Posterior vena cava (tissue), 2 donors: ENCODE measurements at regions not wholly inside any gene's neighbourhood (a gene's known extent, or its start where the extent isn't known, plus 50 kb on each side); places are given as distances from the start of the nearest gene placed in this dataset.
"Not testable (repeated sequence)": the region's sequence is repeated elsewhere in the genome, so short reads cannot be mapped to it uniquely, and the experiment has no call there.

ENCODE experiments used
- DNase-seq: peaks from one replicate; pipeline ENCODE4 v3.0.0-alpha.2; 2020; ENCODE audit warnings: low spot score
- intact Hi-C, 2 donors: fragments of 100-400 bp; cut with DNase I; formaldehyde crosslinking; loops; one replicate each; pipeline versions ENCODE4 v1.14.1 to v1.14.2; 2022 to 2023
- donor health status: DM: yes; HTN: yes; CAD: no.
- donor health status: DM: yes; HTN: yes; CAD: no.

DNA sequence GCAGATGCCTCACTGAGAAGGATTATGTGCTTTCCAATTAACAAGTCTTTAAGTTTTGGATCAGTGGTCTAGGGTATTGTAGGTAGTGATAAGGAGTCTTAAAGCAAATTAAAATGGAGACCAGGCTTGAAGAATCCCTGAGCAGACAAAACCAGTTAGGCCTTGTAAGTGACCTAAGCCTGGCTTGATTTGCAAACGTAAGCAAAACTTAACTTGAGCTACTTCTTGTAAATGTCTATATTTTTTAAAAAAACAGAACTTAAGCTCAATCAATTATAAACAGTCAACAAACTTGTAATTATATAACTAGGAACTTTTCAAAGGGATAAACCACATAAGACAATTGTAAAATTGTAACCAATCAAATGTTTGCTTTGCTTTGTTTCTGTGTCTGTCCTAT is 72.7 kb upstream of the NALF2 start:
- intact Hi-C loops, result no loop called here

DNA sequence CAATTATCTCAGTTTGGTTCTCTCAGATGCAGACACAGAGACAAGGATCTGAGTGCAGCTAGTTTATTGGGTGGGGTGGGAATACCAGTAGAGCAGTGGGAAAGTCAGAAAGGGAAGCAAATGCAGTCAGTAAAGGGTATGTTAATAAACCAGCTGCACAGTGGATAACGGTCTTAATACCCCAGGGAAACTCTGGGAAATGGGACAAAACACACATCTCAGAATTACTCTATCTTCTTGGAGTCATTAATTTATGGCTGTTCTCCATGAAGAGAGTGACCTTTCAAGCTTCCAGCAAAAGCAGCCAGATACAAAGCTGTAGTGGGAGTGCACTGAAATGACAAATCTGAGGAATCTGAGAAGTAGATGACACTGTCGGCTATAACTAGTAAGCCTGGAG is 73.3 kb upstream of the NALF2 start:
- intact Hi-C loops, result no loop called here
- DNase-seq, result no peak

More for the DNA sequence above, 72.7 kb upstream of the NALF2 start:
- no peak for DNase-seq

DNA sequence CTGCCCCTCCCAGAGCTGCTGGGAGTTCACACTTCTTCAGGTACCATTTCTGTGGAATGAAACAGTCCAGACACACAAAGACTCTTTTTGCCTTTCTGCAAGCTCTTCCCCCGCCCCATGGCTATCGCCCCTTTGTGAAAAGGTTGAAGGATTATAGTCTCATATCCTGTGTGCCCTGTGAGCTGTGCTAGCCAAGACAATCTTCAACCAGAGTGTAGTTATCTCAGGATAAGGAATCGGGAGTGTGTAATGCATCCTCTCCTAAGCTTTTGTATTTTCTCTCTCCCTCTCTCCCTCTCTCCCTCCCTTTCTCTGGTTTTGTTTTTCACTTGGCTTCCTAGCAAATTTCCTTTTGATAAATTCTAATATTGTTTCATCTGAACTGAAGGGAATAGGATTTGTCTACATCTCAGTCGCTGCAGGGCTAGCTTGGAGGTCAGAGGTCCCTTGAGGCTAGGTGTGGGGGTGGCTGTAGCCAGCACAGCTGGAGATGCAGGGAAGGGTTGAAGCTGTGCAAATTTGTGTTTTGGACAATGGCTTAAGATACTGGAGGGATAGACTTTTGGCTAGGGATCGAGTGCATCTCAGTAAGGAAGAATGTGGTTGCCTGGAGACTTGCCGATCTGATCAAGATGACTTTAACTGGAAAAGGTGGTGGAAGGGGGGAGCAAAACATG is 74.6 kb upstream of the NALF2 start:
- intact Hi-C loops, result no loop called here
- DNase-seq, result no peak

DNA sequence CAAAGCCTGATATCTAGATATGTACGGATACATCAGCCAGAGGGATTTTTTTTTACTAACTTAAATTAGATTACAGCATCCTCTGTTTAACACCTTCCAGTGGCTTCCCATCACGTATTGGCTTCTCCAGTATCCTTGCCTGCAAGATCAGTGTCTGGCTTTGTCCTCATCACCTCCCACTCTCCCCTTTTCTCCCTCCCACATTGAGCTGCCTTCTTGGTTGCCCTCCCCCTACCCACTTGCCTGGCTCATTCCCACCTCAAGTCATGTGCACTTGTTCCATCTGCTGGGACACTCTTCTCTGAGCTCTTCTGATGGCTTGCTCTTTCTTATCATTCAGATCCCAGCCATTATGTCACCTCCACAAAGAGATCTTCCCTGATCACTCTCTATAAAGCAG is 75.9 kb upstream of the NALF2 start:
- intact Hi-C loops, result no loop called here
- no peak for DNase-seq

DNA sequence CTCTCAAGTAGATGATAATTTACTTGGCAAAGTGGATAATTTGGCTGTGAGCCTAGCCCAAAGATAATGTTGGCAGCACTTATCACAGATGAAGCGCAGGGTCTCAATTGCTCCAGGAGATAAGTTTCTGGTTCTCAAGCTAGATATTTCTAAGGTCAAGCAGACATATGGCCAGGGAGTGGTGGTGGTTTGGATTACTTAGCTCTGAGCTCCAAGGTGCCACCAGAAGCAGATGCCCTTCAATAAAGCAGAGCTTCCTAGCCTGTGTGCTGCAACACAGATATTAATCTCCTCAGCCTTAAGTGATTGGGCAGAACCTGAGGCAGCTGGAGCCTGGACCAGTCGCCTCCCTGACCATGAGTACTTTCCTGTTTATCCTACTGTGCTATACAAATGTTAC is 79.2 kb upstream of the NALF2 start:
- no peak for DNase-seq
- intact Hi-C loops, result no loop called here

DNA sequence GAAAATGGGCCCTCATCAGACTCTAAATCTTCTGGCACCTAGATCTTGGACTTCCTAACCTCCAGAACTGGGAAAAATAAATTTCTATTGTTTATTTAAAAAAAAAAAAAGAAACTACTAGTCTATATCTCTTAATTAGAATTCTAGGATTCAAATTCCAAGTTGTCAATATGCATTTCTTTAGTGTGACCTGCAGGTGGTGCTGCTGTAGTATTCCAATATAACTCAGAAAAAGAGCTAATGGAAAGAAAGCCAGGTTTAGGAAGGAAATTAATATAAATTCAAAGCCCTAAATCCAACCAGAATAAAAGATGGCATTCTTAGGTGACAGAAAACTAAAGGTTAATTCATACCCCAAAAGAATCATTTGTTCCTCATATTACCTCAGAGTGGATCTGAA is 80.0 kb upstream of the NALF2 start:
- DNase-seq, result no peak
- intact Hi-C loops, result no loop called here

DNA sequence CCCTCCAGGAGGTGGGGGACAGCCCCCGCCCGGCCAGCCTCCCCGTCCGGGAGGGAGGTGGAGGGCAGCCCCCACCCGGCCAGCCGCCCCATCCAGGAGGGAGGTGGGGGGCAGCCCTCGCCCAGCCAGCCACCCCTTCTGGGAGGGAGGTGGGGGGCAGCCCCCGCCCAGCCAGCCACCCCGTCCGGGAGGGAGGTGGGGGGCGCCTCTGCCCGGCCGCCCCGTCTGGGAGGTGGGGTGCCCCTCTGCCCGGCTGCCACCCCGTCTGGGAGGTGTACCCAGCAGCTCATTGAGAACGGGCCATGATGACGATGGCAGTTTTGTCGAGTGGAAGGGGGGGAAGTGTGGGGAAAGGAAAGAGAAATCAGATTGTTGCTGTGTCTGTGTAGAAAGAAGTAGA is 81.9 kb upstream of the NALF2 start:
- DNase-seq, intact Hi-C loops: not testable (repeated sequence)

DNA sequence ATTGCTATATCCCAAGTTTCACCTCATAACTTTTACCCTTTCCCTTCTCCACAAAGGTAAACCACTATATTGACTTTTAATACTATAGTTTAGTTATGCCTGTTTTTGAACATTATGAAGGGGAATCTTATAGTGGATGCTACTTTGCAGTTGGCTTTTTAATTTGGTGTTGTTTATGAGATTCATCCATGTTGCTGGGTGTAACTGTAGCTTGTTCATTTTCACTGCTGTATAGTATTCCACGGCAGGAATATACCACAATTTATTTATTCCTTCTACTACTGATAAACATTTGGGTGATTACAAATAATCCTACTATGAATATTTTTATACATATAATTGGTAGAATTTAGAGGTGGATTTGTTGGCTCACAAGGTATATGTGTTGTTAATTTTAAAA is 88.4 kb upstream of the NALF2 start:
- intact Hi-C loops, result no loop called here
- DNase-seq, result no peak

DNA sequence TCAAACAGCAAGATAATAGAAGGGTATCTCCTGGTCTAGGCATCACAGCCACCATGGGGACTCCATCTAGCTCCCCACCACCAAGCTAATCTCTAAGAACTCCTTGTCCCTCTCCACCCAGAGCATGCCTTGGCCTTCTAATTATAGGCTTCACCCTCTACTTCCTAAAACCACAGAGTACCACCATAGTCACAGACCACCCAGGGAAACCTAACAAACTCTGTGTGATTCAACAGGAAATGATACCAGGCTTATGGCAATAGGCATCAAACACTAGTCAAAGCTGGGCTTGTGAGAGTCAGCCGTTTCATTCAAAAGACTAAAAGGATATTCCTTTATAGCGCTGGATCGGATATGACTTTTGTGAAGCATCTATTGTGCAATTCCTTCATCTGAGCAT is 91.5 kb upstream of the NALF2 start:
- intact Hi-C loops, result no loop called here
- DNase-seq, result no peak

DNA sequence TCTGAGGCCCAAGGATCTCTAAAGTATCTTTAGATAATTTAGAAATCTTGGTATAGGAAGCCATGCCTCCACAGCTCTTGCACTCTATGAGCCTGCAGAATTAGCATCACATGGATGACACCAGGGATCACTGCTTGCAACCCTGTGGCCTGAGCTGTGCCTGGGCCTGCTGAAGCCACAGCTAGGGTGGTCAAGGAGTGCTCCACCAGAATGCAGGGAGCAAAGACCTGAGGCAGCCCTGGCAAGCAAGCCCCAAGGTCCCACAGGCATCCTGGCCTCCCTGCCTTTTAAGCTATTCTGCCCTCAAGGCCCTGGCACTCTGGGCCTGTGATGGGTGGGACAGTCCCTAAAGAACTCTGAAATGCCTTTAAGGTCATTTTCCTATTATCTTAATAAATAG is 105.2 kb upstream of the NALF2 start:
- no peak for DNase-seq
- intact Hi-C loops, result loop anchor here in 1 of 2 donors (5.0 kb wide), 1 partner anchor 1177 kb away; no protein-coding TSS in a partner anchor

DNA sequence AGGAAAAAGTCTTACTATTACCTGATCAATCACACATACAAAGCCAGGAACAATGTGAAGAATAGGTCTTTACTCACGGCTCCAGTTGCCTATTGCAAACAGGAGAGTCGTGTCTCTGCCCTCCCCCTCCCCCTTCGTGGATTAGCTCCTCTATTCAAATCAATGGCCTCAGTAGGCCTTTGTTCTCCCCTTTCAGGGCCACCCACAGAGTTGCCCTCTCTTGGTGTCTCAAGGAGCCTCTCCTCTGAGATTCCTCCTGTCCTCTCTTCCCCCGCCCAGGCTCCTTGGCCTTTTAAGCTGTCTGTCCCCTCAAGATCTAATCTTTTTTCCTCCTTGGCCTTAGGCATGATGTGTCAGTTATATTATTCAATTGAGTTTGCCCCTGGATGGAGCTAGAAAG is 107.2 kb upstream of the NALF2 start:
- no peak for DNase-seq
- intact Hi-C loops, result loop anchor here in 1 of 2 donors (5.0 kb wide), 1 partner anchor 1175 kb away; no protein-coding TSS in a partner anchor

DNA sequence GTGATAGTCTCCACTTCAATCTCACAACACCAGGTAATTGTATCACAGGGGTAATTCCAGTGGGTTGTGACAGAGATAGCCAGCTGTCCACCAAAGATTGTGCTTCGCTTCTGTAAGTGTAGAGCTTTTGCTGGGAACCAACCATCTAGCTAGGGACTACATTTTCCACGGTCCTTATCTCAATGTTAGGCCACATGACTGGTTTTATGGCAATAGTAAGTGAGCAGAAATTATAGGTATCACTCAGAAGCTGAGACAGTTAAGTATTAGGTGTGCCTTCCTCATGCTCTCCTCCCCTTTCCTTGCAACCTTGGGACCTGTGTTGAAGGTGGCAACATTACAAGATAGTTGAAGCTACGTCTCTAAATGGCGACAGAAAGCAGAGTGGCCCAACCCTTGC is 108.8 kb upstream of the NALF2 start:
- intact Hi-C loops, result loop anchor here in 1 of 2 donors (5.0 kb wide), 1 partner anchor 1173 kb away; no protein-coding TSS in a partner anchor
- no peak for DNase-seq

DNA sequence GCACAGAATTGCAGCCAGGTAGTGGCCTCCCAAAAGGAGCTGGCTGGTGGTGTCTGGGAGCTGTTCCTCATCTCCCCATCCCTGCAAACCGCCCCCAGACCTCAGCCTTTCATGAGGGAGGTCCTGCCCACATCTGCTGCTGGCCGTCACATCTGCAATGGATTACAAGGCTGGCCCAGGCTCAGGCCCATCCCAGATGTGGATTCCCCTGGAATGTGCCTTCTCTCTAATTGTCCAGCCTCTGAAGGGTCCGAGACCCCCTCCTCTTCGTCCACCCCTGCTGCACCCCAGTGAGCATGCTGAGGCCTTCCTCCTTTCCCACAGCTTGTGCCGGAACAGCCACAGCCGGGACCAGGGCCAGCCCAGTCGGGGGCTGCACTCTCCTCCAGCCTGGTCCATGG is 115.0 kb upstream of the NALF2 start:
- intact Hi-C loops, result loop anchor here (10.0 kb wide), 2 partner anchors 164 to 564 kb away; partner anchors contain the start of gene EFNB1 (in 2 of the 2)
- DNase-seq, result no peak

DNA sequence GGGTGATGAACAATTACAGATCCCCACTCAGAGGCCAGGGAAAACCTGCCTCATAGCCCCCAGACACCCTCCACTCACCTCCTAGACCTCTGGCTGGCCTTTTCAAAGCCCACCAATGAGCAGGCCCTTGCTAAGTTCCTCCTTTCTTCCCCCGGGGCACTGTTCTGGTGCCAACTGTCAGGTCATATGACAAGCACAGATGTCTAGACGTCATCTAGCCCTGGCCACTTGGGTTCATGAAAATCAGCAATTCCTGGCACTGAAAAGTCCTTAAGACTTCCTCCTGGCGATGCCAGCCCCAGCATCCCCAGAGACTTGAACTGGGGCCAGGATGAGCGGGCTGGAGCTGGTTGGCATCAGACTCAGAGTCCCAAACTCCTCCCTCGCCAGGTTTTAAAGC is 115.6 kb upstream of the NALF2 start:
- intact Hi-C loops, result loop anchor here (10.0 kb wide), 2 partner anchors 164 to 564 kb away; partner anchors contain the start of gene EFNB1 (in 2 of the 2)
- DNase-seq, result no peak

DNA sequence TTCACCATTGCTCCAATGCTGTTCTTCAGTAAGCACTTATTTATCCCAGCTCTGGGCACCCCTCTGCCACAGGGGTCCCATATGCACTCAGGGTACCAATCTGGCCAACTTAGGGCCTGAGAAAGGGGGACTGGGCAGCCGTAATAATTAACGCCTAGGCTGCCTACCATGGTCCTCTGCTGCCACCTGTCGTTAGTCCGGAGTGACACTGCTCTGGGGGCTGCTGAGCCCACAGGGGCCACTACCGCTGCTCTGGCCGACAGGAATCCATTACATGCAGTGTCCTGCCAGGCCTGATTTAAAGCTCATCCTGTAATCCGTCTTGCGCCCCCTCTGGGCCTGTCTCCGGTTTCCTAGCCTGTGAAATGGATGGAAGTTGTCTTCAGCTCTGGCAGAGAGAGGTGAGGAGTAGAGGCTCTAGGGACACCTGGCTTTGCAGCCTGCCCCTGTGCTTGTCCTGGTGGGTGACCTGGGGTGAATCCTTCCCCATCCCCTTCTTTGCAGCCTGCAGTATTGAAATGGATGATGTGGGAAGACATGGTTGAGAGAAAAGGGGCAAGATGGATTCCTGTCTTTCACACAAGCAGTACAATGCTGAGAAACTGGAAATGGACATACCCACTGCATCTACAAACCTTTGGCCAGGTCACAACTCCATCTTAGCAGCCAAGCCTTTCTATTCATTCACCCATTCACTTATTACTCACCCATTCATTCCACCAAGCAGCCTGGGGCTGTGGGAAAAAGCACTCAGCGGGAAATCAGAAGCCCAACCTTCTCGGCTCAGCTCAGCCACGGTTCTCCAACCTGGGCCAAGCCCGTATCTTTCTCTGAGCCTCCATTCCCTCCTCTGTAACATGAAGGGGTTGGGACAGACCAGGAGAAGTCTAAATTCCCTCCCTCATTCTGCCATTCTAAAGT is 116.3 kb upstream of the NALF2 start:
- DNase-seq, result no peak

DNA sequence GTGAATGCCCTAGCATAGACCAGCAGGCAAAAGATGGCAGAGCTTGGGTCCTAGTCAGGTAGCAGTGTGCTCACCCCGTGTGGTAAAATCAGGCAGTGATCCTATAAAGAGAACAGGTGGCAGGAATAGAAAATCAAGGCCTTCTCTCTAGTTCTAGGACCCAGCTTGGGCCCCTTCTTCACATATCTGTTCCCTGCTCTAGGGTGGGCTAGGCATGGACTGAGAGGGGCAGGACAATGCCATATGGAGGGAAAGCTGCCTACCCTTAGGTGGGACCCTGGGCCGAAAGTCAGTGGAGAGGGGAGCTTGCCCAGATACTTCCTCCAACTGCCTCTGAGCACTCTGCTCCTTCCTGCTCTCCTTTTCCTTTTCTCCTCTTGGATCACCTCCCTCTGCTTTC is 117.4 kb upstream of the NALF2 start:
- intact Hi-C loops, result loop anchor here (10.0 kb wide), 2 partner anchors 162 to 562 kb away; partner anchors contain the start of gene EFNB1 (in 2 of the 2)
- no peak for DNase-seq

More for the DNA sequence above, 116.3 kb upstream of the NALF2 start:
- intact Hi-C loops, result loop anchor here (10.0 kb wide), 2 partner anchors 163 to 563 kb away; partner anchors contain the start of gene EFNB1 (in 2 of the 2)

DNA sequence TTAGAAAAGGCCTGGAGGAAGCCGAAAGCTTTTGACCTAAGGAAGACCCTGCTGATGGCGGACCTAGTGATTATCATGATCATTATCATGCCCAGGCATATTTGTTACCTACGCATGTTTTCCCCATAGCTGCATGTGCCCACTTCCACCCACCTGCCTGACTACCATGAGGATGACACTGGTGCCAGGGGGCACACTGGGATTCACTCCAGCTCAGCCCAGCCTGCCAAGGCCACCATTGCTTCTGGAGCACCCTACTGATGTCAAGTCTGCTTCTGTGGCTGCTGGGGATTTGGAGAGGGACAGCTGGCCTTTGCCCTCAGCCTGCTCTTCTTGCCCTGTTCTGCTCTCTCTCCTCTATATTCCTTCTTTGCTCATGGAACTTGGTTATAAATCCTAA is 124.7 kb upstream of the NALF2 start:
- no peak for DNase-seq
- intact Hi-C loops, result no loop called here

DNA sequence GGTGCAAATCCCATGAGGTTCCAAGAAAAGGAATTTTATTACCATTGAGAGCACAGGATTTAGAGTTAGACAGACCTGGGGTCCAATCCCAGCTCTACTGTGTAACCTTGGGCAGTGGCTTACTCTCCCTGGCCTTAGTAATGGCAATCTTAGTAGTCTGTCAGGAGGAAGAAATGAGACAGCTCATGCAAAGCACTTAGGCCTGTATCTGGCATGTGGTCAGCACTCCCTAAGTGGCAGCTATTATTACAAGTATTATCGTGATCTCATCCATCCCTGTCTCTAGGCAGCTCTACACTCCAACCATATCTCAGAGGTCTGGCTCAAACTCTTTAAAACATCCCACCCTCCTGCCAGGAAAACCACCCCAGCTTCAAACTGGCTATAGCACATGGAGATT is 129.6 kb upstream of the NALF2 start:
- DNase-seq, result no peak
- intact Hi-C loops, result no loop called here

DNA sequence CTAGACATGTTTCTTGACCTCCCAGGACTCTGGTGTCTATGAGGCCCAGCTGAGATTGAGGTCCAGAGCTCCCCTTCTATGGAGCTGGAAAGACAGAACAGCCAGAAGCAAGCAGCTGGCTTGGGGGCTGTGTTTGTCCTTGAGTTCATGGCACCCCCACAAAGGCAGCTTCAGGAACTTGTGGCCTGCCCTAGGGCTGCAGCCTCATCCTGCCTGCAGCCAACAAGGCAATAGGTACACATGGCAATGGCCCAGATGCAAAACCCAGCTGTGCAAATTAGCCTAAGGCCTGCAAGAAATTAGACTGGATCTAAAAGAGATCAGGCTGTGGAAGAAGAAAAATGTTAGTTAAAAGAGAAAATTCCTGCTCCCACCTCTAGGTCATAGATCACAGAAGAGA is 131.7 kb upstream of the NALF2 start:
- no peak for DNase-seq
- intact Hi-C loops, result no loop called here

DNA sequence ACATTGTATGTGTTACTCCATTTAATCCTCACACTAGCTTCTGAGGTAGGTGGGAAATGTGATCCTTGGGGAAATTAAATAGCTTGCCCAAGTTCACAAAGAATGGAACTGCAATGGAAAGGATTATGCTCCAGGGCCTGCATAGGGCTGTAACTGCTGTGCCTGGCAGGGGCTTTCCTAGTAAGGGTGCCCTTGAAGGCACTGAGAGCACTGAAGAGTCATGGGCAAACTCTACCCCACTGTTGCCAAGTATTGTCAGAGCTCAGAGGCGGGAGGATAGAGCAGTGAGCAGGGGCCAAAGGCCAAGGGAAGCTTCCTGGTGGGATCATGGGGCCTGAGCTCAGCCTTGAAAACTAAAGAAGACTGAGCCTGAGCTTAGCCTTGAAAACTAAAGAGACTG is 133.0 kb upstream of the NALF2 start:
- intact Hi-C loops, result no loop called here
- no peak for DNase-seq
